ENCODE measurements at regions not wholly inside any gene's neighbourhood (a gene's known extent, or its start where the extent isn't known, plus 50 kb on each side); places are given as distances from the start of the nearest gene placed in this dataset.
"Not testable (repeated sequence)": the region's sequence is repeated elsewhere in the genome, so short reads cannot be mapped to it uniquely, and the experiment has no call there.

DNA sequence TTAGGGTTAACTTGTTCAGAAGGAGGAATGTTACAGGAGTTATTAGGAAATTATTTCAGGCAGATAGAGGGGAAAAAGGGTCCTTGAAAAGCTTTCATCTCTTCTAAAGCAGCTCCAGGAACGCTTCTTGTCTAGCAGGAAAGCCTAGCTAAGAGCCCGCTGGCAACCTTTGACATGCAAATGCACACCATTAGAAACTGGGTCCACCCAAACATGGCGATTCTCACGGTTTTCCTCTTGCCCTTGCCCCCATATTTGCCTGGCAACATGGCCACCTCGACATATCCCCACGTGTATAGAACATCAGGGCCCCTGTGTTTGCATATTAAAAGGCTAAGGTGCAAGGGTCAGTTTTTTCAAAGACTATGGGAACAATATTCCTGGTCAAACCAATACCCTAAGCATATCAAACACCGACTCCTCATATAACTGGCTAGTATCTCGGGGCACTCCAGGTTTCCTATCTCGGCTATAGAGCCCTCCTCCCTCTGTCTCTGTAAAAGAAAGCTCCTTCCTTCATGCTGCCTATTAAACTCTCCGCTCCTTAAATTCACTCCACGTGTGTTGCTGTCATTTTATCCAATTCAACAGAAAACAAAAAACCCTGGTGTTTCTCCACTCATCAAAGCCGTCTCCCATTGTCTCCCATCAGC lies 268.9 kb upstream of the HSFY2 start:
- no peak for DNase-seq

DNA sequence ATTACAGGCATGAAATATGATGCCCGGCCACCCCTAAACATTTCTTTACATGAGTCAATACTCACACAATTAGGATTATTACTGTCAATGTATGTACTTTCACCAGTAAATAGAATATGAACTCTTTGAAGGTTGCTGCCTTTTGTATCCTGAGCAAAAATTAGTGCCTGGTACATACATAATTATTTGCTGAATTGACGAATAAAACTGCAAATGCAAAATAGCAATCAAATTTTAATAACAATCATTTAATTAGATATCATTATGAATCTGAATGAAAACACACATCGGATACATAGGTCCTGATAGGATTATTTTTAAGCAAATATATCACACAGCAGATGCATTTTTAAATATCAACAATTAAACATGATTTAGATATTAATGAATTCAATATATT lies 253.1 kb upstream of the HSFY2 start:
- DNase-seq = no peak

GRCh38 chrY:19023934-19024333 lies 250.4 kb upstream of the HSFY2 start:
- DNase-seq = no peak

DNA sequence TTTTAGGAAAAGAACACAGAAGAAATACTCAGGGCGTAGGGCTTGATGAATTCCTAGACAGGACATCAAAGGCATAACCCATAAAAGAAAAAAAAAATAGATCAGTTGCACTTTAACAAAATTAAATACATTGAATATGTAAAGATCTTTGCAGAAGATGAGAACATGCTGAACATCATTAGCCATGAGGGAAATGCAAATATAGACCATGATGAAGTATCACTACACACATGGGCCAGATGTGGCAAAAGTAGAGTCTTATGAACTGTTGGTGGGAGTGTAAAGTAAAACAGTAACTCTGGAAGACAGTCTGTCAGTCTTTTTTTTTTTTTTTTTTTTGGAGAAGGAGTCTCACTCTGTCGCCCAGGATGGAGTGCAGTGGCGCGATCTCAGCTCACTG lies 246.7 kb upstream of the HSFY2 start:
- DNase-seq = no peak

GRCh38 chrY:19016990-19017389 lies 243.5 kb upstream of the HSFY2 start:
- no peak for DNase-seq

- no peak for DNase-seq
Measured at GRCh38 chrY:19015854-19016253, 242.3 kb upstream of the HSFY2 start.

- DNase-seq = no peak
Measured at GRCh38 chrY:19015213-19015612, 241.7 kb upstream of the HSFY2 start.

GRCh38 chrY:19012985-19013384 lies 239.4 kb upstream of the HSFY2 start:
- DNase-seq = no peak

DNA sequence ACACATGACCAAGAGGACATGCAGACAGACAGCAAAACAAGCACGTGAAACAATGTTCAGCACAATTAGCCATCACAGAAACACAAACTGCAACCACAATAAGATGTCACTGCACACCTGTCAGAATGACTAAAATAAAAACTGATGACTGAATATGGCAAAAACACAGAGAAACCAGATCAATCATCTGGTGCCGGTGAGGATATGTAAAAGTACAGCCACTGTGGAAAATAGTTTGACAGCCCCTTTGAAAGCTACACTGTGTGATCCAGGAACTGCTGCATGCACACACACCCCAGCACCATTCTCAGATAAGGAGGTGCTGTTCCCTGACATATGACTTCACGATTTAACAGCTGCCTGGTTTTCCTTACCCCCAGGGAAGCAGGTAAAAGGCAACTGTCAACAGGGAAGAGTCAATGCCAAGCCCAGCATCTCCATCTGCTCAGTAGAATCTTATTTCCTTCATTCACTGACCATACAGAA lies 238.1 kb upstream of the HSFY2 start:
- DNase-seq = no peak

DNA sequence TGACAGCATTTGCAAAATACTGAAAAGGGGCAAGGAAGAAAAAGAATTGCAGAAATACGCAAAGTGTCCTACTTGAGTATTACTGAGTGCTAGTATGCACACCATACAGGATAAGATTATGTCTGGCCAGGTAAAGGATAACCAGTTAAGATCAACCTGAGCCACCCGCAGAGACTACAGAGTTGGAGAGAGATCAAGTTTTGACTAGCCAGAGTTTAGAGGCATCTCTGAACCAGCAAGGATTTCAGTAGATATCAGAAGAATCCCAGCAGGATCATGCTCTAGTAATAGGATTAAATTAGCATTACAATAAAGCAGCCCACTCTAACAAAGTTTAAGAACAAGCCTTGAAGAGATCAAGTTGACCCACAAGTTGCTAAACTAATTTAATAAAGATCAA lies 232.7 kb upstream of the HSFY2 start:
- no peak for DNase-seq

- DNase-seq = no peak
Measured at GRCh38 chrY:19005579-19005978, 232.0 kb upstream of the HSFY2 start.

- DNase-seq = no peak
Measured at GRCh38 chrY:18997635-18998240, 224.2 kb upstream of the HSFY2 start.

GRCh38 chrY:18993480-18993879 lies 219.9 kb upstream of the HSFY2 start:
- DNase-seq = no peak

- DNase-seq = not testable (repeated sequence)
Measured at GRCh38 chrY:18992684-18993083, 219.1 kb upstream of the HSFY2 start.

DNA sequence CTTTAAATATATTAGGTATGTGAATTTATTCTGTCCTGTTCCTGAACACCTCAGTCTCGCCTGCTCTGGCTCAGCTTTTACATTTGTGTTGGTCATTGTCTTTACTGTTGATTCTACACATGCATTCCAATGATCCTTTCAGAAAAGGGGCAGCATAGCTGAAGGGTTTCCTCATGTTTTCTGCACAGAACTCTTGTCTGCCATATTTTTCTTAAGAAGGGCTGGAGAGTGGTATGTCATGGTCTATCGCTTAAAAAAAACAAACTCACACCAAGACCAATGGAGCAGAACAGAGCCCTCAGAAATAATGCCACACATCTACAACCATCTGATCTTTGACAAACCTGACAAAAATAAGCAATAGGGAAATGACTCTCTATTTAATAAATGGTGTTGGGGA lies 215.8 kb upstream of the HSFY2 start:
- DNase-seq = no peak

DNA sequence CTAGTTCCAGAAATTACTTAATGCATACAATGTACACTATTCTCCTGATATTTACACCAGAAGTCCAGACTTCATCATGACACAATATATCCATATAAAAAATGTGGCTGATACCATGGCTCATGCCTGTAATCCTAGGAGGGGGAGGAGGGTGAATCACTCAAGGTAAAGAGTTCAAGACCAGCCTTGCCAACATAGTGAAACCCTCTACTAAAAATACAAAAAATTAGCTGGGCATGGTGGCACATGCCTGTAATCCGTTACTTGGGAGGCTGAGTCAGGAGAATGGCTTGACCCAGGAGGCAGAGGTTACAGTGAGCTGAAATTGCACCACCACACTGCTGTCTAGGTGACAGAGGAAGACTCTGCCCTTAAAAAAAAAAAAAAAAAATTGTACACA lies 192.5 kb upstream of the HSFY2 start:
- DNase-seq = no peak

GRCh38 chrY:18958846-18959245 lies 185.3 kb upstream of the HSFY2 start:
- no peak for DNase-seq

GRCh38 chrY:18951657-18952435 lies 178.3 kb upstream of the HSFY2 start:
- DNase-seq = no peak

GRCh38 chrY:18951019-18951418 lies 177.5 kb upstream of the HSFY2 start:
- no peak for DNase-seq

- DNase-seq = no peak
Measured at GRCh38 chrY:18936831-18937230, 163.3 kb upstream of the HSFY2 start.

- DNase-seq = no peak
Measured at GRCh38 chrY:18919256-18919655, 145.7 kb upstream of the HSFY2 start.

DNA sequence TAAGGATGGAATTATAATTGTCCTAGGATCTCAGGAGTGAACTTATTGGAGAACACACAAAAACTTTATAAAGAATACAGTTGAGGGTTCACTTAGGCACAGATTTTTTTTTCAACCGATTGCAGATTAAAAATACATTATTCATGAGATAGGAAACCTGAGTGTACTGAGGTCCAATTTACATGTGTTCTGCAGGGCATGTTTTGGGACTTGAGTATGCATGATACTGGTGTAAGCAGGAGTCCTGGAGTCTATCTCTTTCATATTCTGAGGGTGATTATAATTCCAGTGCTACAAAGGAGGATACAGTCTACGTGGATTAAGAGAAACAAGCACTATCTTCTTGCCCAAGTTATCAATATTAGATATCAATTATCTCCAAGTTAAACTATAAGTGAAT lies 139.3 kb upstream of the HSFY2 start:
- no peak for DNase-seq

GRCh38 chrY:18909846-18910245 lies 136.3 kb upstream of the HSFY2 start:
- no peak for DNase-seq

DNA sequence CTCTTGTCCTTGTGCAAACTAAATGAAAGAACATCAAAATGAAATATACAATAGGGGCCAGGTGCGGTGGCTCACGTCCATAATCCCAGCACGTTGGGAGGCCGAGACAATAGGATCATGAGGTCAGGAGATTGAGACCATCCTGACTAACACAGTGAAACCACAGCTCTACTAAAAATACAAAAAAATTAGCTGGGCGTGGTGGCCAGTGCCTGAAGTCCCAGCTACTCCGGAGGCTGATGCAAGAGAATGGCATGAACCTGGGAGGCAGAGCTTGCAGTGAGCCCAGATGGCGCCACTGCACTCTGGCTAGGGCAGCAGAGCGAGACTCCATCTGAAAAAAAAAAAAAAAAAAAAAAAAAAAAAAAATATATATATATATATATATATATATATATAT lies 132.7 kb upstream of the HSFY2 start:
- not testable (repeated sequence) for DNase-seq

All from left hindlimb (tissue), 1 donor.